OCI-LY1 (cell line): ENCODE measurements at regions not wholly inside any gene's neighbourhood (a gene's known extent, or its start where the extent isn't known, plus 50 kb on each side); places are given as distances from the start of the nearest gene placed in this dataset.

Experiments used
- H2AFZ ChIP-seq: fragments of 200-600 bp; sonication (generic), shearing (Covaris generic); 2 replicates; pipeline ENCODE4 v1.6.0; 2014; ENCODE audit warnings: antibody characterized with exemption, mild to moderate bottlenecking, low read length
- H3F3A ChIP-seq: fragments of 200-600 bp; sonication (generic), shearing (Covaris generic); 2 replicates; pipeline ENCODE4 v1.6.0; 2014; ENCODE audit warnings: mild to moderate bottlenecking, antibody characterized with exemption, low read length, moderate library complexity; ENCODE audit not compliant: insufficient read depth
- H3K27ac ChIP-seq: fragments of 200-600 bp; sonication (generic); 2 replicates; pipeline ENCODE4 v1.5.1; 2014; ENCODE audit warnings: low read length, mixed run types, mild to moderate bottlenecking, low read depth; ENCODE audit not compliant: poor library complexity, severe bottlenecking
- H3K27me3 ChIP-seq: fragments of 200-600 bp; sonication (generic); 2 replicates; pipeline ENCODE4 v1.6.0; 2014; ENCODE audit warnings: antibody characterized with exemption, mild to moderate bottlenecking, low read length, moderate library complexity; ENCODE audit not compliant: insufficient read depth
- H3K36me3 ChIP-seq: fragments of 200-600 bp; sonication (generic); 2 replicates; pipeline ENCODE4 v1.6.1; 2014; ENCODE audit warnings: mild to moderate bottlenecking, antibody characterized with exemption, low read length, moderate library complexity, mixed read lengths; ENCODE audit not compliant: insufficient read depth
- H3K4me1 ChIP-seq: fragments of 200-600 bp; sonication (generic); 2 replicates; pipeline ENCODE4 v1.5.1; 2014; ENCODE audit warnings: mild to moderate bottlenecking, low read length, moderate library complexity; ENCODE audit not compliant: insufficient read depth, severe bottlenecking
- H3K4me2 ChIP-seq: fragments of 200-600 bp; sonication (generic), shearing (Covaris generic); 2 replicates; pipeline ENCODE4 v1.6.1; 2014; ENCODE audit warnings: low read length
- H3K4me3 ChIP-seq: fragments of 200-600 bp; sonication (generic); 2 replicates; pipeline ENCODE4 v1.5.1; 2014; ENCODE audit warnings: low read length, low read depth, mild to moderate bottlenecking, mixed read lengths; ENCODE audit not compliant: poor library complexity, severe bottlenecking
- H3K79me2 ChIP-seq: fragments of 200-600 bp; shearing (Covaris generic); 2 replicates; pipeline ENCODE4 v1.6.1; 2016; ENCODE audit warnings: mixed run types, low read length, mixed read lengths; ENCODE audit not compliant: insufficient read depth
- H3K9ac ChIP-seq: fragments of 200-600 bp; sonication (generic), shearing (Covaris generic); 2 replicates; pipeline ENCODE4 v1.6.1; 2014; ENCODE audit warnings: mild to moderate bottlenecking, low read length, mixed read lengths
- H3K9me2 ChIP-seq: fragments of 200-600 bp; sonication (generic), shearing (Covaris generic); 2 replicates; pipeline ENCODE4 v1.6.1; 2014; ENCODE audit warnings: low read depth, mild to moderate bottlenecking, low read length, mixed read lengths
- H3K9me3 ChIP-seq: fragments of 200-600 bp; shearing (Covaris generic); 2 replicates; pipeline ENCODE4 v1.6.1; 2014; ENCODE audit warnings: low read length, mixed read lengths
- H4K20me1 ChIP-seq: fragments of 200-600 bp; sonication (generic), shearing (Covaris generic); 2 replicates; pipeline ENCODE4 v1.6.0; 2016; ENCODE audit warnings: mild to moderate bottlenecking, low read length; ENCODE audit not compliant: insufficient read depth
- CTCF ChIP-seq: fragments of 200-600 bp; sonication (generic), shearing (Covaris generic); IDR thresholded peaks from 2 replicates; pipeline ENCODE4 v1.5.1; 2017; ENCODE audit warnings: mild to moderate bottlenecking, antibody characterized with exemption, low read length, moderate library complexity, mixed read lengths
- EZH2 ChIP-seq: fragments of 200-600 bp; sonication (generic), shearing (Covaris generic); IDR thresholded peaks from 2 replicates; pipeline ENCODE4 v1.8.0; 2017; ENCODE audit warnings: borderline replicate concordance, mixed run types, mild to moderate bottlenecking, antibody characterized with exemption, low read length, moderate library complexity, mixed read lengths

DNA sequence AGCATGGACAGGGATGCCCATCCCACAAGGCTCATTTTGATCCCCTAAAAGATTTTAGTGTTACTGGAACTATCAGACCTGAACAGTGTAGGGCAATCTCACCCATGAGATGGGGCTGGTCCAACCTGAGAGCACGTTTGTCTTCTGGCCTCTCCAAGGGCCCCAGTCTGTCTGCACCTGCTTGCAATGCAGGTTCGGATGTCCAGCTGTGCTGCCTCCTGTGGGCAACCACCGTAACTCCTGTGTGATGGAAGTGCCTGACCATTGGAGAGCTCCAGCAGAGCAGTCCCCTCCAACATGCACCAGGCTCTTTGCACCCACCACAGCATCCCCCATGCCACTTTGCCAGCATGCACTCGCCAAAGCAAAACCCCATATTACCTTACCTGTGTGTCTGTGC is 290.1 kb upstream of the KCND2 start:
- H3K79me2 ChIP-seq: no peaks in the 10 kb centered on the region

DNA sequence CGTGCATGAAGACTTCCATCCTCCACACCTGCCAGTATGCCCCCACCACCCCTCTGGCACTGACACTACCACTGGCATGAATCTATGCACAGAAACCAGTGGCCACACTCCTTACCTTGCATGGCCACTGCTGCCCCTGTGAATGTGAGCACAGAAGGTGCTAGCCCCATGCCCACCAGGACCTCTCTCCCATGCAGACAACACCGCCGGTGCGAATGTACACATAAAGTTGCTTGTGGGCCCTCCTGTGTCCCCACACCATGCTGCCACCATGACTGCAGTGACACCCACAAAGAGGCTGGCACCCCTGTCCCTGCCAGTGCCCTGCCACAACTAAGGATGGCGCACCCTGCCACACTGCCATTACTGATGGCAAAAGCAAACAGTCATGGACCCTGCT is 289.5 kb upstream of the KCND2 start:
- Histone ChIP-seq H3K9me2 (peaks cover 7% of the 10 kb centered on the region), H3K4me3 (no peak overlapping the region), H3K36me3 (no peaks in the 10 kb centered on the region), H3K4me1 (no peaks in the 10 kb centered on the region), H3F3A (no peaks in the 10 kb centered on the region), H3K79me2 (no peaks in the 10 kb centered on the region), H3K9ac (no peak overlapping the region), H2AFZ (no peak overlapping the region), H3K27me3 (no peaks in the 10 kb centered on the region), H3K27ac (no peak overlapping the region), H4K20me1 (no peaks in the 10 kb centered on the region), H3K9me3 (no peaks in the 10 kb centered on the region), H3K4me2 (no peak overlapping the region)
- TF ChIP-seq EZH2 (no peak), CTCF (no peak)

More for the DNA sequence above, 290.1 kb upstream of the KCND2 start:
- H4K20me1 ChIP-seq: no peaks in the 10 kb centered on the region
- no peak overlapping the region for H3K4me3 ChIP-seq
- TF ChIP-seq EZH2 (no peak), CTCF (no peak)
- peaks cover 9% of the 10 kb centered on the region for H3K9me2 ChIP-seq
- no peak overlapping the region for H2AFZ ChIP-seq
- no peaks in the 10 kb centered on the region for H3F3A ChIP-seq
- no peak overlapping the region for H3K9ac ChIP-seq
- H3K36me3 ChIP-seq: no peaks in the 10 kb centered on the region
- H3K4me1 ChIP-seq: no peaks in the 10 kb centered on the region
- H3K4me2 ChIP-seq: no peak overlapping the region
- no peaks in the 10 kb centered on the region for H3K9me3 ChIP-seq
- no peak overlapping the region for H3K27ac ChIP-seq
- no peaks in the 10 kb centered on the region for H3K27me3 ChIP-seq

DNA sequence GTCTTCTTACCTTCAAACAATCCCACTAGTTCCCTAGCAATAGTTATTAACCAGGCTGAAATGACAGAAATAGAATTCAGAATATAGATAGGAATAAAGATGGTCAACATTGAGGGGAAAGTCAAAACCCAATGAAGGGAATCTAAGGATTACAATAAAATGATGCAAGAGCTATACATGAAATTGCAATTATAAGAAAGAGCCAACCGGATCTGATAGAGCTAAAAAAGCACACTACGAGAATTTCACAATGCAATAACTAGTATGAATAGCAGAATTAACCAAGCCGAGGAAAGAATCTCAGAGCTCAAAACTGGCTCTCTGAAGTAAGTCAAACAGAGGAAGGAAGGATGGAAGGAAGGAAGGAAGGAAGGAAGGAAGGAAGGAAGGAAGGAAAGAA is 288.7 kb upstream of the KCND2 start:
- H3K27ac ChIP-seq: no peak overlapping the region

More for the DNA sequence above, 288.7 kb upstream of the KCND2 start:
- Histone ChIP-seq H3K4me1 (no peaks in the 10 kb centered on the region), H2AFZ (no peak overlapping the region), H3K4me3 (no peak overlapping the region), H3K9me2 (no peaks in the 10 kb centered on the region), H3F3A (no peaks in the 10 kb centered on the region), H3K27me3 (no peaks in the 10 kb centered on the region), H3K4me2 (no peak overlapping the region), H3K9me3 (no peaks in the 10 kb centered on the region), H4K20me1 (no peaks in the 10 kb centered on the region), H3K9ac (no peak overlapping the region), H3K36me3 (no peaks in the 10 kb centered on the region), H3K79me2 (no peaks in the 10 kb centered on the region)
- no peak for TF ChIP-seq EZH2
- no peak for TF ChIP-seq CTCF
